Peyer's patch (tissue), 4 donors: ENCODE measurements at regions not wholly inside any gene's neighbourhood (a gene's known extent, or its start where the extent isn't known, plus 50 kb on each side); places are given as distances from the start of the nearest gene placed in this dataset.

ENCODE experiments used
- DNase-seq, 3 donors: peaks; one replicate each; pipeline ENCODE4 v3.0.0-alpha.2; 2017 to 2019
- H3K27ac ChIP-seq, 4 donors: fragments of 200-600 bp; sonication (generic); one replicate each; pipeline ENCODE4 v1.5.1; 2016 to 2019
- H3K27me3 ChIP-seq, 2 donors: fragments of 200-600 bp; sonication (generic); one replicate each; pipeline ENCODE4 v1.5.1; 2019
- H3K36me3 ChIP-seq, 3 donors: fragments of 200-600 bp; sonication (generic); one replicate each; pipeline ENCODE4 v1.5.1; 2016 to 2019
- H3K4me1 ChIP-seq, 4 donors: fragments of 200-600 bp; sonication (generic); one replicate each; pipeline ENCODE4 v1.5.1; 2016 to 2019
- H3K4me3 ChIP-seq, 4 donors: fragments of 200-600 bp; sonication (generic); 1 replicate in 3 of 4; 2 replicates in 1 of 4; pipeline ENCODE4 v1.5.1; 2016 to 2019; ENCODE audit warnings: mild to moderate bottlenecking in 1 of 4
- H3K9me3 ChIP-seq, 4 donors: fragments of 200-600 bp; sonication (generic); one replicate each; pipeline ENCODE4 v1.5.1; 2016 to 2019; ENCODE audit warnings: mild to moderate bottlenecking in 1 of 4
- CTCF ChIP-seq, 6 experiments: fragments of 450-650 bp in 4 of 6; fragments of 200-600 bp in 2 of 6; sonication (generic) in 1 of 6; IDR thresholded peaks; one replicate each; pipeline ENCODE4 v1.5.1; 2017 to 2019; ENCODE audit warnings: antibody characterized with exemption in 6 of 6, mild to moderate bottlenecking in 3 of 6, moderate library complexity in 1 of 6
- POLR2A ChIP-seq, 2 donors: fragments of 450-650 bp; IDR thresholded peaks; one replicate each; pipeline ENCODE4 v1.5.1; 2017; ENCODE audit warnings: antibody characterized with exemption in 2 of 2, mild to moderate bottlenecking in 2 of 2, moderate library complexity in 2 of 2

GRCh38 chr11:112453601-112454577 lies 193.2 kb upstream of the PLET1 start:
- no peaks in the 10 kb centered on the region for H3K4me1 ChIP-seq
- H3K27ac ChIP-seq = no peak overlapping the region
- TF ChIP-seq CTCF (IDR thresholded peaks at IDR 0.05) = peak in 3 of 6 experiments; percentile 17 to 37 (median 25)
- no peak for TF ChIP-seq POLR2A (IDR thresholded peaks at IDR 0.05)
- no peaks in the 10 kb centered on the region for H3K27me3 ChIP-seq
- no peak overlapping the region for H3K4me3 ChIP-seq
- peak in 1 of 3 donors; percentile 67 for DNase-seq
- H3K36me3 ChIP-seq = no peaks in the 10 kb centered on the region
- no peaks in the 10 kb centered on the region for H3K9me3 ChIP-seq

GRCh38 chr11:112454841-112455240 lies 194.2 kb upstream of the PLET1 start:
- Histone ChIP-seq H3K4me3 (no peak overlapping the region), H3K36me3 (no peaks in the 10 kb centered on the region), H3K4me1 (no peaks in the 10 kb centered on the region), H3K27ac (no peak overlapping the region), H3K27me3 (no peaks in the 10 kb centered on the region), H3K9me3 (no peaks in the 10 kb centered on the region)
- no peak for DNase-seq
- TF ChIP-seq CTCF (IDR thresholded peaks at IDR 0.05) (no peak), POLR2A (IDR thresholded peaks at IDR 0.05) (no peak)

GRCh38 chr11:112455791-112456190 lies 195.1 kb upstream of the PLET1 start:
- H3K27ac ChIP-seq = no peak overlapping the region
- TF ChIP-seq CTCF (IDR thresholded peaks at IDR 0.05) = no peak
- no peak overlapping the region for H3K4me3 ChIP-seq
- no peaks in the 10 kb centered on the region for H3K36me3 ChIP-seq
- H3K27me3 ChIP-seq = no peaks in the 10 kb centered on the region
- no peaks in the 10 kb centered on the region for H3K4me1 ChIP-seq
- DNase-seq = no peak
- no peaks in the 10 kb centered on the region for H3K9me3 ChIP-seq

GRCh38 chr11:112457532-112457931 lies 196.9 kb upstream of the PLET1 start:
- Histone ChIP-seq H3K27ac (no peak overlapping the region), H3K9me3 (no peaks in the 10 kb centered on the region), H3K4me3 (no peak overlapping the region), H3K36me3 (no peaks in the 10 kb centered on the region), H3K27me3 (no peaks in the 10 kb centered on the region), H3K4me1 (no peaks in the 10 kb centered on the region)
- no peak for DNase-seq
- TF ChIP-seq CTCF (IDR thresholded peaks at IDR 0.05) (no peak), POLR2A (IDR thresholded peaks at IDR 0.05) (no peak)

- peak overlapping the region in 2 of 4 donors; percentile 11 to 32 for H3K4me3 ChIP-seq
- H3K27me3 ChIP-seq = no peaks in the 10 kb centered on the region
- H3K4me1 ChIP-seq = no peaks in the 10 kb centered on the region
- H3K9me3 ChIP-seq = no peaks in the 10 kb centered on the region
- no peak for DNase-seq
- TF ChIP-seq POLR2A (IDR thresholded peaks at IDR 0.05) (no peak), CTCF (IDR thresholded peaks at IDR 0.05) (no peak)
- H3K27ac ChIP-seq = no peak overlapping the region
- no peaks in the 10 kb centered on the region for H3K36me3 ChIP-seq
These were observed 198.3 kb upstream of the PLET1 start for GRCh38 chr11:112459001-112459400.
